H1 (cell line): ENCODE measurements at regions not wholly inside any gene's neighbourhood (a gene's known extent, or its start where the extent isn't known, plus 50 kb on each side); places are given as distances from the start of the nearest gene placed in this dataset.

Experiments used
- EGR1 ChIP-seq: IDR thresholded peaks from 2 replicates; pipeline ENCODE4 v1.6.1; 2011; ENCODE audit warnings: low read depth, low read length, borderline replicate concordance
- POLR2AphosphoS5 ChIP-seq: IDR thresholded peaks from 2 replicates; pipeline ENCODE4 v1.6.1; 2011; ENCODE audit warnings: low read depth, low read length

- TF ChIP-seq EGR1 (no peak), POLR2AphosphoS5 (no peak)
These were observed 1029.5 kb upstream of the LRRTM1 start for GRCh38 chr2:81334046-81334445.
